ENCODE measurements at regions not wholly inside any gene's neighbourhood (a gene's known extent, or its start where the extent isn't known, plus 50 kb on each side); places are given as distances from the start of the nearest gene placed in this dataset.

GRCh38 chr2:64859312-64860212, 129.6 kb upstream of the SLC1A4 start:
- no peak for DNase-seq

- no peak for DNase-seq
Observed at GRCh38 chr2:64860276-64860885, 128.8 kb upstream of the SLC1A4 start.

- no peak for DNase-seq
Observed at GRCh38 chr2:64860936-64861335, 128.3 kb upstream of the SLC1A4 start.

- DNase-seq, result no peak
Observed at GRCh38 chr2:64861452-64862397, 127.5 kb upstream of the SLC1A4 start.

- peak; percentile 57 for DNase-seq
Observed at GRCh38 chr2:64862623-64863022, 126.6 kb upstream of the SLC1A4 start.

GRCh38 chr2:64863097-64863820, 125.9 kb upstream of the SLC1A4 start:
- DNase-seq, result peak; percentile 24

- DNase-seq, result peak; percentile 68
Observed at GRCh38 chr2:64865073-64865830, 123.9 kb upstream of the SLC1A4 start.

GRCh38 chr2:64865831-64866345, 123.3 kb upstream of the SLC1A4 start:
- no peak for DNase-seq

GRCh38 chr2:64866797-64867196, 122.4 kb upstream of the SLC1A4 start:
- no peak for DNase-seq

- DNase-seq, result no peak
Observed at GRCh38 chr2:64867253-64867996, 121.8 kb upstream of the SLC1A4 start.

GRCh38 chr2:64869126-64869525, 120.1 kb upstream of the SLC1A4 start:
- no peak for DNase-seq

- DNase-seq, result peak; percentile 81
Observed at GRCh38 chr2:64873472-64873924, 115.7 kb upstream of the SLC1A4 start.

- DNase-seq, result no peak
Observed at GRCh38 chr2:64874593-64874992, 114.6 kb upstream of the SLC1A4 start.

- no peak for DNase-seq
Observed at GRCh38 chr2:64875368-64875767, 113.8 kb upstream of the SLC1A4 start.

- DNase-seq, result no peak
Observed at GRCh38 chr2:64876137-64876647, 113.0 kb upstream of the SLC1A4 start.

- DNase-seq, result no peak
Observed at GRCh38 chr2:64879745-64880144, 109.5 kb upstream of the SLC1A4 start.

- no peak for DNase-seq
Observed at GRCh38 chr2:64880193-64880951, 108.8 kb upstream of the SLC1A4 start.

GRCh38 chr2:64881037-64881492, 108.1 kb upstream of the SLC1A4 start:
- no peak for DNase-seq

- no peak for DNase-seq
Observed at GRCh38 chr2:64887565-64887964, 101.6 kb upstream of the SLC1A4 start.

Measured in activated CD4-positive, alpha-beta T cell treated with anti-CD3 and anti-CD28 coated beads, Interleukin-10, Interleukin-2, amounts not matched to agents 100 ng/mL and 50 ng/mL, durations not matched to agents 16 hours and 8 hours (primary cell).